H9 (cell line): ENCODE measurements at regions not wholly inside any gene's neighbourhood (a gene's known extent, or its start where the extent isn't known, plus 50 kb on each side); places are given as distances from the start of the nearest gene placed in this dataset.

Source experiments
- DNase-seq: peaks from one replicate; pipeline ENCODE4 v3.0.0-alpha.2; 2017
- H2AFZ ChIP-seq: one replicate; pipeline ENCODE4 v1.6.1; 2013; ENCODE audit warnings: mild to moderate bottlenecking, low read length, control low read depth, moderate library complexity
- H2AK5ac ChIP-seq: 2 replicates; pipeline ENCODE4 v1.6.1; 2013; ENCODE audit warnings: low read length, control low read depth, mixed read lengths; ENCODE audit not compliant: insufficient read length
- H2BK120ac ChIP-seq: one replicate; pipeline ENCODE4 v1.6.1; 2013; ENCODE audit warnings: low read depth, mild to moderate bottlenecking, low read length, control low read depth, inconsistent platforms; ENCODE audit not compliant: poor library complexity, severe bottlenecking
- H2BK12ac ChIP-seq: 2 replicates; pipeline ENCODE4 v1.6.1; 2013; ENCODE audit warnings: low read length, control low read depth, mixed read lengths, low read depth; ENCODE audit not compliant: insufficient read length
- H2BK15ac ChIP-seq: 2 replicates; pipeline ENCODE4 v1.6.1; 2013; ENCODE audit warnings: low read depth, low read length, control low read depth
- H2BK20ac ChIP-seq: one replicate; pipeline ENCODE4 v1.6.1; 2013; ENCODE audit warnings: low read depth, mild to moderate bottlenecking, low read length, control low read depth, inconsistent platforms; ENCODE audit not compliant: poor library complexity, severe bottlenecking
- H2BK5ac ChIP-seq: 2 replicates; pipeline ENCODE4 v1.6.1; 2013; ENCODE audit warnings: low read length, control low read depth, mixed read lengths; ENCODE audit not compliant: insufficient read length
- H3K14ac ChIP-seq: 2 replicates; pipeline ENCODE4 v1.6.1; 2013; ENCODE audit warnings: low read length, control low read depth; ENCODE audit not compliant: insufficient read depth
- H3K18ac ChIP-seq: 2 replicates; pipeline ENCODE4 v1.6.1; 2013; ENCODE audit warnings: low read depth, mild to moderate bottlenecking, mixed read lengths, low read length, control low read depth; ENCODE audit not compliant: insufficient read length
- H3K23ac ChIP-seq: 2 replicates; pipeline ENCODE4 v1.6.1; 2013; ENCODE audit warnings: low read length, control low read depth, mixed read lengths, low read depth; ENCODE audit not compliant: insufficient read length
- H3K23me2 ChIP-seq: 2 replicates; pipeline ENCODE4 v1.6.1; 2013; ENCODE audit warnings: low read depth, mild to moderate bottlenecking, mixed read lengths, low read length, control low read depth; ENCODE audit not compliant: insufficient read length, poor library complexity, severe bottlenecking
- H3K27ac ChIP-seq: 2 replicates; pipeline ENCODE4 v1.5.1; 2013; ENCODE audit warnings: low read length, control low read depth, mixed read lengths, low read depth; ENCODE audit not compliant: insufficient read length
- H3K27me3 ChIP-seq: 2 replicates; pipeline ENCODE4 v1.6.1; 2013; ENCODE audit warnings: low read length, control low read depth, inconsistent platforms; ENCODE audit not compliant: insufficient read depth
- H3K4ac ChIP-seq: 2 replicates; pipeline ENCODE4 v1.6.1; 2013; ENCODE audit warnings: low read depth, mild to moderate bottlenecking, control low read depth, inconsistent platforms, low read length, moderate library complexity
- H3K4me1 ChIP-seq: 2 replicates; pipeline ENCODE4 v1.6.1; 2013; ENCODE audit warnings: low read length, control low read depth, inconsistent platforms; ENCODE audit not compliant: insufficient read depth
- H3K4me2 ChIP-seq: 2 replicates; pipeline ENCODE4 v1.6.1; 2013; ENCODE audit warnings: low read length, control low read depth, mixed read lengths; ENCODE audit not compliant: insufficient read length, insufficient read depth
- H3K56ac ChIP-seq: 2 replicates; pipeline ENCODE4 v1.6.1; 2013; ENCODE audit warnings: low read depth, mild to moderate bottlenecking, mixed read lengths, low read length, control low read depth; ENCODE audit not compliant: insufficient read length
- H3K79me1 ChIP-seq: 2 replicates; pipeline ENCODE4 v1.6.1; 2013; ENCODE audit warnings: low read depth, mild to moderate bottlenecking, moderate library complexity, low read length, control low read depth, inconsistent platforms; ENCODE audit not compliant: insufficient read depth, poor library complexity, severe bottlenecking
- H3K79me2 ChIP-seq: 2 replicates; pipeline ENCODE4 v1.6.1; 2013; ENCODE audit warnings: low read length, control low read depth, inconsistent platforms; ENCODE audit not compliant: insufficient read depth
- H3K9ac ChIP-seq: 2 replicates; pipeline ENCODE4 v1.6.1; 2013; ENCODE audit warnings: low read length, control low read depth, mixed read lengths; ENCODE audit not compliant: insufficient read length; ENCODE audit errors: extremely low read depth
- H3K9me3 ChIP-seq: one replicate; pipeline ENCODE4 v1.6.1; 2013; ENCODE audit warnings: low read depth, low read length, inconsistent platforms; ENCODE audit not compliant: control insufficient read depth
- H3T11ph ChIP-seq: one replicate; pipeline ENCODE4 v1.6.1; 2013; ENCODE audit warnings: mild to moderate bottlenecking, low read length, control low read depth, inconsistent platforms
- H4K20me1 ChIP-seq: one replicate; pipeline ENCODE4 v1.6.1; 2013; ENCODE audit not compliant: control insufficient read depth, insufficient read length, insufficient read depth
- H4K5ac ChIP-seq: 2 replicates; pipeline ENCODE4 v1.6.1; 2013; ENCODE audit warnings: low read depth, mild to moderate bottlenecking, mixed read lengths, low read length, control low read depth; ENCODE audit not compliant: insufficient read length
- H4K8ac ChIP-seq: replicated peaks from 2 replicates; pipeline ENCODE4 v1.6.1; 2013; ENCODE audit warnings: low read length, control low read depth, mixed read lengths, low read depth; ENCODE audit not compliant: insufficient read length
- H4K91ac ChIP-seq: 2 replicates; pipeline ENCODE4 v1.6.1; 2013; ENCODE audit warnings: low read depth, mild to moderate bottlenecking, moderate library complexity, mixed read lengths, low read length, control low read depth; ENCODE audit not compliant: insufficient read length
- H3K27ac Mint-ChIP-seq, 3 experiments: 2 replicates in 2 of 3; 3 replicates in 1 of 3; pipeline ENCODE4 v1.8.0; 2020 to 2021; ENCODE audit warnings: mixed read lengths in 3 of 3, mild to moderate bottlenecking in 1 of 3, moderate library complexity in 1 of 3
- H3K27me3 Mint-ChIP-seq: 2 replicates; pipeline ENCODE4 v1.8.0; 2021; ENCODE audit warnings: low read depth, mild to moderate bottlenecking, moderate library complexity, mixed read lengths
- H3K36me3 Mint-ChIP-seq, 3 experiments: 2 replicates in 2 of 3; 3 replicates in 1 of 3; pipeline ENCODE4 v1.8.0; 2020 to 2021; ENCODE audit warnings: low read depth in 3 of 3, mixed read lengths in 3 of 3; ENCODE audit not compliant: insufficient read depth in 1 of 3
- H3K4me1 Mint-ChIP-seq, 2 experiments: 2 replicates each; pipeline ENCODE4 v1.8.0; 2020; ENCODE audit warnings: mixed read lengths in 2 of 2
- H3K4me3 Mint-ChIP-seq, 2 experiments: 2 replicates in 1 of 2; 3 replicates in 1 of 2; pipeline ENCODE4 v1.8.0; 2020 to 2021; ENCODE audit warnings: mild to moderate bottlenecking in 2 of 2, mixed read lengths in 2 of 2, moderate library complexity in 1 of 2
- H3K9me3 Mint-ChIP-seq, 2 experiments: 2 replicates in 1 of 2; 3 replicates in 1 of 2; pipeline ENCODE4 v1.8.0; 2020; ENCODE audit warnings: mild to moderate bottlenecking in 2 of 2, mixed read lengths in 2 of 2, moderate library complexity in 1 of 2
- CTCF ChIP-seq: fragments of 200-600 bp; sonication (generic); conservative IDR thresholded peaks from 3 replicates; pipeline ENCODE4 v1.8.0; 2021; ENCODE audit warnings: antibody characterized with exemption, mild to moderate bottlenecking
- WGBS: extraction: QIAGEN DNeasy Blood & Tissue Kit; methylation state at CpG from one replicate; pipeline ENCODE4 v1.1.7; 2013; ENCODE audit warnings: missing lambda C conversion rate, low lambda C conversion rate, mixed read lengths; ENCODE audit not compliant: insufficient read length; ENCODE audit errors: extremely low coverage; 5-methylcytosine and 5-hydroxymethylcytosine counted together

- Mint-ChIP-seq H3K4me3 (no peak overlapping the region), H3K27me3 (peaks cover 13% of the 10 kb centered on the region), H3K36me3 (peaks cover 0 to 2% (median 0%) of the 10 kb centered on the region in 3 experiments; a peak in 1 of 7 replicates), H3K4me1 (peaks cover 9 to 15% of the 10 kb centered on the region in 2 experiments), H3K27ac (no peak overlapping the region; a peak in 1 of 7 replicates), H3K9me3 (peaks cover 4% of the 10 kb centered on the region in 2 experiments; a peak in 2 of 5 replicates)
- Histone ChIP-seq H2BK120ac (no peak overlapping the region), H2BK20ac (no peak overlapping the region), H3K79me1 (no peaks in the 10 kb centered on the region), H3K4ac (no peak overlapping the region), H3K9me3 (peaks cover under 1% of the 10 kb centered on the region), H3T11ph (no peak overlapping the region), H3K14ac (no peak overlapping the region), H2BK12ac (no peak overlapping the region), H4K91ac (no peak overlapping the region), H3K56ac (no peak overlapping the region), H3K9ac (no peak overlapping the region), H2AFZ (no peak overlapping the region), H3K23ac (no peak overlapping the region), H3K23me2 (no peaks in the 10 kb centered on the region), H4K8ac (no peak overlapping the region), H4K20me1 (no peaks in the 10 kb centered on the region), H3K27ac (no peak overlapping the region), H3K18ac (no peak overlapping the region), H2AK5ac (no peak overlapping the region), H4K5ac (no peak overlapping the region), H3K79me2 (no peaks in the 10 kb centered on the region), H2BK5ac (no peak overlapping the region), H3K27me3 (no peaks in the 10 kb centered on the region), H3K4me2 (no peak overlapping the region), H3K4me1 (no peaks in the 10 kb centered on the region; the same call in 1 of the 2 replicates), H2BK15ac (no peak overlapping the region)
- no peak for DNase-seq
- TF ChIP-seq CTCF: no peak
- WGBS: 100% methylated on average over 2 of the region's 4 CpGs
Measured at GRCh38 chr12:114990381-114990780, 306.4 kb upstream of the TBX3 start.
